NCI-H2196 treated with DMSO at 0.1 percent for 48 hours (cell line): ENCODE measurements at regions not wholly inside any gene's neighbourhood (a gene's known extent, or its start where the extent isn't known, plus 50 kb on each side); places are given as distances from the start of the nearest gene placed in this dataset.

Experiments used
- DNase-seq: peaks from one replicate; lab custom pipeline; 2025; ENCODE audit not compliant: unreplicated experiment; lab: John Stamatoyannopoulos, UW

DNA sequence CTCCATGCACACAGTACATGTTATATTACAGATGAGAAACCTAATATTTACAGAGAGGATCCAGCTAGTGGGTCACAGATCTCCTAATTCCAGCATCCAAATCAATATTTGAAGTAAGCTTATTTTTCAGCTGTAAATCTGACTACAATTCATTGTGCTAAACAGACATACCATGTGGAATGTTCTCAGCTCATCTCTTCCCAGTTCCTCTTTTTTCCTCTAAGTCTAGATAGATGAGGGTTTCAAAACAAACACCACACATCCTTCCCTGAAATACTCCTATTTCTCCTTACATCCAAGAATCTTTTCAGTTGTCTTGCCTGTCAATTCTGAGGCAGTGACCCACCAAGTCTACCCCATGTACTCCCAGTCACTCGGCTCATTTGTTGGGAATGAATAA, 200.7 kb upstream of the PIK3C3 start:
- no peak for DNase-seq

DNA sequence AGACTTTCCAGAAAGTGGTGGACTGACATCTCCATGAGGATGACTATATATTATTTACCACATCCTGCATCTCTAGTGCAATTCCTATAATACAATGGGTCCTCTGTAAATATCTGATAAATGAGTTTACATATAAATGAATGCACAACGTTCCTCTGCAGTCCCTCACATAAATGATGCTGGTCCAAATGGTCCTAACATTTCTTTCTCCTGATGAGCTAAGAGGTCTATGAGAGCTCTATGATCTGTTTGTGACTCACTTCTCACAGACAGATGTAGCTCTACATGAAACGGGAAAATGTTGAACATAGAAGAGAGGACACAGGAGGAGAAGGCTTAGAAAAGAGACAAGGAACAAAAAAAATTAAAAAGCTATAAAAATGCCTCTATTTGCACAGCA, 201.2 kb upstream of the PIK3C3 start:
- DNase-seq, result no peak

DNA sequence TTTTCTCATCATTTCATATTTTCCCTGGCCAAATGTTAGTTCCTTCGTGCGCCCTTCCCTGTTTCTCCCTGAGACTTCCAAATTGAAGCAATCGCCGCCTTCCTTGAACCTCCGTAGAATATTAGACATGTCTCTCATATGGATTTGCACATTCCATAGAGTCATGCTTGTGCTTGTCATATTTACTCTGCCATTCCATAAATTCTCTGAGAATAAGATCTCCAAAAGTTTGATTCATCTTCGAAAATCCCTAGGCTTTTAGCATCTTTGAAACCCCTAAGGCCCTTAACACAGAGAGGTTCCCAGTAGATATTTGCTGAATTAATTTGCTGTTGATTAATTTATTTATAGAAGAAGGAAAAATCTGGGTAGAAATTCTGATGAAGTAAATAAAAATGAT, 202.2 kb upstream of the PIK3C3 start:
- DNase-seq, result no peak

DNA sequence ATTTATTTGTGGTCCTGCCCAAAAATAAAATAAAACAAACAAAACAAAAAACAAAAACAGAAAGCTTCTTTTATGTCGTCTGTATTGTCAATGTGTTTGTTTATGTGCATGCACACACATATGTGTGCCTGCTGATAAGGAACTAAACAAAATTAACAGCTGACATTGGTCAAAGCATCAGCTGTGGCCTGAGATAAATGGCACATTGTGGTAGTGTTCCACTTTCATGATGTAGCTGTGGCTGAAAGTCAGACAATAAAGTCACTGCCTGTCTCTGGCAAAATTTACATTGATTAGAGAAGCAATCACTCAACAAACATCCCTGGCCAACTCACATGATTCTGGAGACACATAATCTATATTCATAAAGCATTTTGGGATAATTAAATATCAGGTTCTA, 203.4 kb upstream of the PIK3C3 start:
- DNase-seq, result no peak

DNA sequence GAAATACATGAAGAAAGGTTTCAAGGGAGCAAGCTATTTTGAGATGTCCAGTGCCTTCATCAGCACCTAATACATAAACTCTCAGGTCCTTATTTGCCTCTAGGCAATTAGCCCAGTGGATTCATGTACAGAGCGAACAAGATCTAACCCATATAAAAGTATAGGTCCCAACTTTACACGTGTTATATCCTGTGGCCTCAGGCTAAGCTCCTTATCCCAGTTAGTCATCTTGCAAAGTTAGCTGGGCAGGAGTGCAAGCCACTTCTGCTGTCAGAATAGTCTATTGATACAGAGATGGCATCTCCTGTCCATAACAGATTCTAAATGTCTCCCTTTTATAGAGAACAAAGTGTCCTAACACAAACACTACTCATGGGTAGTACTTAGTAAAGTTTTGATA, 203.9 kb upstream of the PIK3C3 start:
- no peak for DNase-seq

DNA sequence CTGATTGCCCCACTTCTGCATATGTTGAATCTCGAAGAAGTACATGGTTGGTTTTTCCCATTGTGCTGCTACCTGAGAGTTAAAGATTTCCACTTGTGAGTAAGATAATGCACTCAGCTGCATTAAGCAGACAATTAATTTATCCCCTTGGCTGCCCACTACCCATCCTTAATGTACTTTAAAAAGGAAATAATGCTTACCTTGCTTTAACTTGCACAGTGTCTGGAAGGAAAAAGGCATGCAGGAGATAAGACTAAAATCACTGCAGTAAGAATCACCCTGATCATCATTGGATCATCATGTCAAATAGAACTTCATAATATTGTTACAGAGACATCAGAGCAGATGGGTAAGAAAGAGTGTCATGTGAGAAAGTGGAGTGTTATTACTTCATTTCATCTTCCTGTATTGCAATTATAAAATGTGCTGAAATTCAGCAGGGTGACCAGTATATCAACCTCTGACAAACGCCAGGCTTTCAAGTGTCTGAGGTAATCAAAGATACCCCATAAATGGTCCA, 207.3 kb upstream of the PIK3C3 start:
- DNase-seq, result no peak

DNA sequence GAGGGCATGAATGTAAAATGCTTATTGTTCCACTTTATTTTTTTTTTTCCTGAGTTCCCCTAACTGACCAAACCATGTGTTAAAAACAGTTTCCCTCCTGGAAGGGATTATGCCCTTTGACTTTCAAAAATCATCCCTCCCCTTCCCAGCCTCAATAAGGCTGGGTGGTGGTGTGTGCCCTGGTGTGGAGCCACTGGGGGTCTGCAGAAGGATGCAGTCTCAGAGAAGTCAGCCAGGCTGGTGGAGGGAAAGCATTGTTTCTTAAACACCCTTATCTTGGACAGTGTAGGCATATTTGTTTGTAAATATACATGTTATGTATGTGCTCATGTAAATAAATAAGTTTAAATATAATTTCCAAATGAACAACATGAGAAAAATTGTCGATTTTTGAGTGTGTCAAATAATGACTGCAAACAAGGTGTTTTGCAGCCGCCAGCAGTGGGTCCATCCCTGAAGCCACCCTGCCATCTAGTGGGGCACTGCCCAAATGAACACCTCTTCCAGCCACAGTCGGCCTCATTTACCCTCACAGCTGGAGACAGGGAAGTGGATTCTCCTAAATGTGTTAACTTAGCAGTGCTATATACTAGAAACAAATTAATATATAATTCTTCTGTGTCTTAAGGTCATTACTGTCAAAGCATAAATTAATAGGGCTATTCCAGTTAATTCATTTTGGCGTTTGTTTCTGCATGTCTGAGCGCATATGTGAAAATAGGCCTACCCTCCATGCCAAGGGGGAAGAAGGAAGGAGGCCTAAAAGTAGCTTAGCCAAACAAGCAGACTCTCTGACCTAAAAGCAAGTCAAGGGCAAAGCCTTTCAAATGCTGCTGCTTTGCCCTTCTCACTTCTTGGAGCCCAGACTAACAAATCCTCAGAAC, 209.6 kb upstream of the PIK3C3 start:
- peak; percentile 6 for DNase-seq

DNA sequence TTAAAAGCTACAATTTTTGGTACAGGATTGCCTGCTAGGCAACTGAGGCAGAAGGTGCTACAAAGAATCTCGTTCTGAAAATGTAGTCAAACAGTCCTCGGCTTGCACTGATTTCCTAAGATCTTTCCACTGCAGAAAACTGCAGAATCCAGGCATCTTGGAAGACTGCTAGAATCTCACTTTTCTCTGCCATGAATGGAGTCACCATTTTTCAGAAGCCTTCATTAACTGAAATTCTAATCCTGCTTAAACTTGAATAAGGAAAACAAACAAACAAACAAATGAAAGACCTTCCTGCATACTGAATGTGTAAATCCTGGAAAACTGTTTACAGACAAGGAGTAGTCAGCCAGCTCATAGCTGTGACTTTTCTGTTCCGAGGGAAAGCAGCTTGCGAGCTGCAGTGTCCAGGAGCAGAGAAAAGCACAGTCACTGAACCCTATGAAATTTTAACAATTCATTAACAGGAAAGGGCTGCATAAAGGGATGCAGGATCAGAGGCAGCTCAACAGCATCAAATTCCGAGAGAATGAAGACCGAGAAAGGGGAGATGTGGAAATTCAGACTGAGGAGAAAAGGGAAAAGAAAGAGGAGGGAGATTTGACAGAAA, 210.5 kb upstream of the PIK3C3 start:
- no peak for DNase-seq

DNA sequence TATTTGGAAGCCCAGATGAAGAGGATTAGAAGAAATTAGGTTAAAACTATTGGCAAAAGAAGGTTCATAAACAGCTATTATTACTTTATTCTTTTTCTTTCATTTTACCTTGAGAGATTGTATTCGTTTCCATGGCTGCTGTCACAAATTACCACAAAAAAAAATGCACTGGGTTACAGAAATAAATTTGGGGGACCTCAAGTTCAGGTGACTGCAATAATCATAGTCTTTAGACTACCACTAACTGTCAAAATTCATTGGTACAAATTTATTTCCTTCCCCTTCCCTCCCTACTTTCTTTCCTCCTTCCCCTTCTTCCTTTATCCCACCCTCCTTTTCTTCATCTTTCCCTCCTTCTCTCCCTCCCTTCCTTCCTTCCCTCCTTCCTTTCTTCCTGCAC, 217.8 kb upstream of the PIK3C3 start:
- DNase-seq, result no peak

DNA sequence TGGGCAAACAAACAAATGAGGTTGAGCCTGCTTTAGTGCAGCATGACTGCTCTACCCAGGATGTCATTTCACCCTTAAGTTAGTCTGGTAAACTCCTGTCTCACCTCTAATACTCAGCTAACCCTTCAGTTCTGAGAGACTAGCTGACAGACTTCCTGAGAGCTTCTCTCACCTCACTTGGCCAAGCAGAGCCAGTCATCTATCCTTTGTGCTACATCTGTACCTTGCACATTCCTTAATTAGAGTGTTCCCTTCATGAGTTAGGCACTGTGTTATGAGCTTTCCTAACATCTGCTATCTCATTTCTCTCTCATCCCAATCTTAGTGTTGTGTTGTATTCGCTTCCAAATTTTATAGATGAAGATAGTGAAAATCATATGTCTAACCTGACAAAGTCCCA, 220.1 kb upstream of the PIK3C3 start:
- no peak for DNase-seq

DNA sequence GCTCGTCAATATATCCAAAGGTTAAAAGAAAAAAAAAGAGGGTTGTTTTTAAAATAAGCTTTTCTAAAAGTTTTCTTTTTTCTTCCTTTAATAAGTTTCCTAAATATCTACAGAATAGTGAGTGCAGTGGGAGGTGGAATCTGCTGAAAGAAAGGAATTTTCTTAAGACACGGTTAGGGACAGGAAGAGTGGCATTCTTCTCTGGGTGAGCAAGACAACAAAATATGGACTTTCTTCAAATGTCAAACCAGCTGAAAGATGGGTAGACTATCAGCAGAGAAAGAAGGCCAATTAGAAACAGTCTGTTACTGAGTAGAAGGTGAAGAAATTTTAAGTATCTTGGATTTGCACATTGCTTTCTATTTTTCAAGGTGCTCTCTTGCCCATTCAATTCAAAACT, 222.7 kb upstream of the PIK3C3 start:
- no peak for DNase-seq

DNA sequence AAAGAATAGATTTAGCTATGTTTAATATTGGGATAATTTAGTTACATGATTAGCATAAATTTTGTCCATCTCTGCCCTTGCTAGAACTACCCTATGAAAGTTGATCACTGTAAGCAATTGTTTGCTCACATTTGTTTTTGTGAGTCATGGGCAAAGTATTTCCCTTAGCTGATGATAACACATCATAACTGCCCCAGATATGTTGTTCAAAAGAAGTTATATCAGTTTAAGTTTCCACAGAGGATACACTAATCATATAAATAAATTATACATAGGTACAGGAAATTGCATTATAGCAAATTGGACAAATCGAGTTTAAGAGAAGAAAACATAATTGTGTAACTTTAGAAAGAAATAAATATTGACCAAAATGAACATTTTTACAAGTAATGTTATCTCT, 223.2 kb upstream of the PIK3C3 start:
- DNase-seq, result no peak

DNA sequence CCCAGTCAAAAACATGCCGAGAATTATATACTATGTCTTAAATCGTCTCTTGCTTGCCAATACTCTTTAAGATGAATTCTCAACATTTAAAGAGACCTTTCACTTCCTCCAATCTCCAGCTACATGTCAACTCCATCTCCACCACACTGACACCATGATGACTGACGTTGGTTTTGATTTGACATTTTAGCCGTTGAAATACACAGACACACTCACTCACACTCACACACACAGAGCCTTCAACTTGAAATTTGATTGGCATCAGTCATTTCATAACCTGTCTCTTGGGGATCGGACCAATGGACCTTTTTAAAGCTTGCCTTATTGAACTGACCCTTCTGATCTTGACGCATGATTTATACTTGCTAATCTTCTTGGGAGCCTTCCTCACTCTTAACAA, 230.8 kb upstream of the PIK3C3 start:
- DNase-seq, result no peak

DNA sequence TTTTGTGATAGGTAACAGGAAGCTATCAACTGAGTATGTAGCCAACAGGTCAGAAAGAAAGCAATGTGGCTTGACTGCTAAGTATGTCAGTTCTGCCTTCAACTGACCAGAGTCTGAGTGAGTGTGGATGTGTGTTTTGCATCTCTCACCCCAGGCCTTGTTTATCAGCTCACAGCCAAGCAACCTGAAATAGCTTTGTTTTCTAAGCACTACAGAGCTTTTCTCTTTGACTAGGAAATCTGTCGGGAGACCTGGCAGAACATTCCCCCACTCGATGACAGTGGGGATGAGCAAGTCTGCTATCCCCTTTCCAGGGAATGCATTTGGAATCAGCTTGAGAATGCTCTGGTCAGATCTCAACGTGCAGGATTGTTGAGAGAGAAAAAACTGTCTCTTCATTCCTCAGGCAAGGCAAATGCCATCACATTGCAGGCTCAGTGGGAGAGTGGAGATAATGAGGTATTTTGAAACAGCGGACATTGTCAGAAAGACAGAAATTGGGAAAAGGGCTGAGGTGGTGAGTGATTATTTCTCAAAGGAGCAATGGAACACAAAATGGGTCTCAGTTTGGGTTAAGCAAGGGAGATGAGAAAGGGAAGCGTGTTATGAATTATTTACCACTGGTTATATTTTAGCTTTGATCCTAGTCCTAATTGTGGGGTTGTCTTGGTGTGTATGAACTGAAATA, 233.8 kb upstream of the PIK3C3 start:
- no peak for DNase-seq

DNA sequence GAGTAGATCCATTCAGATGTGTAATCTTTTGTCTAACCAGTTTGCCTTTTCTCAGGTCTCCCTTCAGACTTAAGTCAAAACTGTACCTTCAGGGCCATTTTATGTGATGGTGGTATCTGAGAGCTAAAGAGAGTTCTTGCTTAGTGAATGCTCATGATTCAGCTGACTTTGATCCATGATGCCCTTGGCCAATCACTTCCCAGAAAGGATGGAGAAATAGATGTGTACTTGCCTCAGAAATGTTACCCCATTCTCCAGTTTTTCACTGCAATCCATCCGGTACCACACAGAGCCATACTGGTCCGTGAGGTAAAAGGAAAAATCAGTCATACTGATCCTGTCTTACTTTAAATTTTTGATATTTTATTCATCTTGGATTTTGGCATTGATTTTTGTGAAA, 234.8 kb upstream of the PIK3C3 start:
- DNase-seq, result no peak

DNA sequence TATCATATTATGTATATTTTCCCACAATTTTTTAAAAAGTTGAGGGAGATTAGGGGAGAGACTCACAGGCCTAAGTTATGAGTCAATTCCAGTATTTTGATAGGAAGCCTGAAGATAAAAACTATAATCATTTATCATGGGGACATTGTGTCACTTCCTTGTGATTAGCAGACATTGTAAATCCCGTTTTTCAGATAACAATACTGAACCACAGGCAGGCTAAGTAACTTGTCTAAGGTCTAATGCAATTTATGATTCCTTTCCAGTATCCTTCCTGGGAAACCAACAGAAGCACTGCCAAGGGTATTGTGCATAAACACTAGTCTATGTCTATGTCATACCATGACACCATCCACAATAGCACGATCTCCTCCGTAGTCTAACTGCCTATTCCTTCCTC, 235.2 kb upstream of the PIK3C3 start:
- no peak for DNase-seq

DNA sequence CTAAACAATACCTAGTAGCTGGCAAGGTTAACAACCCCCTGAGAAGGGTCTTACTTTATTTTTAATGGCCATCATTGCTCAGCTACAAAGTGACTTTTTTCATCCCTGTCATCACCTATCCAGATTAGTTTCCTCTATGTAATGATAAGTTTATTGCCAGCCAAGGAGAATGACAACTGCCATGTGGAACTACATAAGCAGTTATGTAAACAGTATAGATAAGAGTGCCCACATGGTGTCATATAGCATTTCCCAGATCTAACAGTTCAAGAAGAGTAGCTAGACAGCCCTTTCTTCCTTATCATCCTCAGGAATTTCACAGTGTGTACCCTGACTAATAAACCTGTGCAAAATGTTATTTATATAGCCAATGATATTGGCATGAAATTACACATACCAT, 240.2 kb upstream of the PIK3C3 start:
- no peak for DNase-seq

DNA sequence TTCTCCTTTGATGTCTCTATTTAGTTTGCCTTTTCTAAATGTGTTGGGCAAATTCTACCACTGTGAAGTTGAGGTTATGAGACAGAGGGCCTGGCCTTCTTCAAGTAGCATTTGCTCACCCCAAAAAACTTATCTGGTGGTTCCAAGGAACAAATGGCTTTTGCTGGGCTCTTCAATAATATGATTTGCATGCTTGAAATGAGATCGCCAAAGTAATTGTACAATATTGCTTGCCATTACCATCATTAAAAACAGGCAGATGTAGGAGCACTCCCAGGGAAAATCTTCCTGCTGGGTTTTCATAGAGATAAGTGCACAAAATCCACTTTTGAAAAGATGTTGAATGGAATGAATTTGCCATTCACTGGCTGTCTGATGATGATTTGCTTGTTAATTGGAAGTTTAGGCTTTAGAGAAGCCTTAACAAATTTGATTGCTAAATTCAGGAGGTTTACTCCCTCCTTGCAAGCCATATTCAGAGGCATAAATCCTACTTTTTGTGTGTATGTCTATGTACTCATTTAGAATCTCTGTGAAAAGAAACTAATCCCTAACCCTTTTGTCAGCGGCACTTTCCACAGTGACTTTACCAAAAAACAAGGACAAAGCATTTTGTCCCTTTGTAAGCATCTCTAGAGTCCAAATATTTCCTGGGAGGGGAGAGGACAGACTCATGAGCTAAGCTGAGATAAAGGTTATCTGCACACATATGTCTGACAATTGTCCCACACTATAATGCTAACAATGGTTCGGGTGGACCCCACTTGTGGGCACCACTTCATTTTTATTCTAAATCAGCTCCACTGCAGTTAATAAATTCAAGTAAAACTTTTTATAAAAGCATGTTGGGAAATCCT, 240.8 kb upstream of the PIK3C3 start:
- no peak for DNase-seq

DNA sequence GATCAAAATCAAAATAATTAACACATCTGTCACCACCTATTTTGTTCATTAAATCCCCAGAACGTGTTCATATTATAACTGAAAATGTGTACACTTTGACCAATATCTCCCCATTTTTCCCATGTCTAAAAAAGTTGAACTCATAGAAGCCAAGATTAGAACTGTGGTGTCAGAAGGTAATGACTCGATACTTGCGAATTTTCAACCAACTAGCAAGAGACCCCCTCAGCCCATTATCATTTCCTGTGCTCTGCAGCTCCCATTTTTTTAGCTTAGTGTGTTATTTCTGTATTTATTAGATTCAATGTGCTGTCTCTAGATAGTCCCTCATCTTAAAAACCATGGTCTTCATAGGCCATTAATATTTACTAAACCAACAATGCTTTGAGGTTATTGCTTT, 248.7 kb upstream of the PIK3C3 start:
- DNase-seq, result no peak

DNA sequence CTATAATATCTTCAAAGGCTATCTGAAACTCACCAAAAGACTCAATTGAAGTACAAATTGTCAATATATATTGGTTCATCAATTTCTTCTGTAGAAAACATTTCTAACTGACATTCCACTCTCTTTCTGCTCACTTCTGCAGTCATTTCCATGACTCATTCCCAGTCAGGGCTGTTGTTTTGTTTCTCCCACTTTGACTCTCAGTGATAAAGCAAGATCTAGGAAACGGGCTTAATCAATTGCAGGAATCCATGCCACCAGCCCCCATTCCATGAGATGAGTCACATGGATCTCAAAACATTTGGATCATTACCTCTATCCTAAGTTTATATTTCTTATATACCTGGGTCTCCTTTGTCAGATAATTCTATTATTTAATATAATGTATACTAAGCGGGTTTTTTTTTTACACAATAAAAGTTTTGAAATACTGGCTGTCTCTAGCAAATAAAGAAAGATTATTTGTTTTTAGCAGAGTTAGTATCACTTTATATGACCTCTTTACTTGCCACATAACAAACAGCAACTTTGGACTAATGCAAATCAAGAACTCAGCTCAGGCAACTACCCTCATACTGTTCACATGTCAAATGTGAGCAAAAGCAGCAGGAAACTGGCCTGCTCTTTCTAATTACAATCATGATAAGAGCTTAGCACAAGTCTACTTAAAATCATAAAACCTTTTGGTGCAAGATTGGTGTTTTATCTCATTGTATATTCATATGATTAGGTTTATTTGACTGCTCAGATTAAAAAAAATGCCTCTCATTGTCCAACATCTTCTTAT, 251.1 kb upstream of the PIK3C3 start:
- DNase-seq, result no peak
